WI38 (cell line): ENCODE measurements at regions not wholly inside any gene's neighbourhood (a gene's known extent, or its start where the extent isn't known, plus 50 kb on each side); places are given as distances from the start of the nearest gene placed in this dataset.
"Not testable (repeated sequence)": the region's sequence is repeated elsewhere in the genome, so short reads cannot be mapped to it uniquely, and the experiment has no call there.

ENCODE experiments used
- H3K4me3 ChIP-seq: 2 replicates; pipeline ENCODE4 v1.5.1; 2011; ENCODE audit warnings: low read depth, mild to moderate bottlenecking, control low read depth, low read length
- TF ChIP-seq, protein P1 (sequence below): IDR thresholded peaks from 2 replicates; pipeline ENCODE4 v1.5.1; 2012; ENCODE audit warnings: low read depth, mild to moderate bottlenecking, control low read depth, low read length

DNA sequence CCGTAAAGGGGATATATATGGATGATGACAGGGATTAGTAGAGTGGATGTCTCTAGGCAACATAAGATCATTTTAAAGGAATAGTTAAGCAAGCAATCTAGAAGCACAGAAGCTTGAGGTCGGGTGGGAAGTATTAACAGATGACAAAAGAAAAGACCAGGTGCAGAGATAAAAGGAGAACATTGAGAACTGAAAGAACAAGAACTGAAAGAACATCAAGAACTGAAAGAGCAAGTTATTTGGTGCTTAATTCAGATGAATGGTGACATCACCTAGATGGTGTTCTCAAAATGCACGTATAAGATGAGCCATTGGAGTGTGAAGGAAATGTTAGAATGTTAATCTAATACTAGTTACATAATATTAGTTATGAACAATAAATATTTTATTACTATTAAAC lies 224.0 kb upstream of the PDE3A start:
- no peak overlapping the region for H3K4me3 ChIP-seq
- TF ChIP-seq, protein P1, sequence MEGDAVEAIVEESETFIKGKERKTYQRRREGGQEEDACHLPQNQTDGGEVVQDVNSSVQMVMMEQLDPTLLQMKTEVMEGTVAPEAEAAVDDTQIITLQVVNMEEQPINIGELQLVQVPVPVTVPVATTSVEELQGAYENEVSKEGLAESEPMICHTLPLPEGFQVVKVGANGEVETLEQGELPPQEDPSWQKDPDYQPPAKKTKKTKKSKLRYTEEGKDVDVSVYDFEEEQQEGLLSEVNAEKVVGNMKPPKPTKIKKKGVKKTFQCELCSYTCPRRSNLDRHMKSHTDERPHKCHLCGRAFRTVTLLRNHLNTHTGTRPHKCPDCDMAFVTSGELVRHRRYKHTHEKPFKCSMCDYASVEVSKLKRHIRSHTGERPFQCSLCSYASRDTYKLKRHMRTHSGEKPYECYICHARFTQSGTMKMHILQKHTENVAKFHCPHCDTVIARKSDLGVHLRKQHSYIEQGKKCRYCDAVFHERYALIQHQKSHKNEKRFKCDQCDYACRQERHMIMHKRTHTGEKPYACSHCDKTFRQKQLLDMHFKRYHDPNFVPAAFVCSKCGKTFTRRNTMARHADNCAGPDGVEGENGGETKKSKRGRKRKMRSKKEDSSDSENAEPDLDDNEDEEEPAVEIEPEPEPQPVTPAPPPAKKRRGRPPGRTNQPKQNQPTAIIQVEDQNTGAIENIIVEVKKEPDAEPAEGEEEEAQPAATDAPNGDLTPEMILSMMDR = no peak

DNA sequence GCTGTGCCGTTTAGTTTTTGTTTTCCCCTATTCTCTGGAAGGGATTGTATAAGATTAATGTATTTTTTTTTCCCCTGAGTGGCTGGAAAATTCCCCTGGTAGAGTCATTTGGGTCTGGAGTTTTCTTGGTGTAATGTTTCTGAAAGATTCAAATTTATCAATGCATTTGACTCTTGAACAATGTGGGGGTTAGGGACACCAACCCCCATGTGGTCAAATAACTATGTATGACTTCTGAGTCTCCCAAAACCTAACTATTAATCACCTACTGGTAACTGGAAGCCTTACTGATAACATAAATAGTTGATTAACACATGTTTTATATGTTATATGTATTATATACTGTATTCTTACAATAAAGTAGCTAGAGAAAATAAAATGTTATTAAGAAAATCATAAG lies 220.1 kb upstream of the PDE3A start:
- H3K4me3 ChIP-seq = no peak overlapping the region
- TF ChIP-seq, protein P1 = no peak

DNA sequence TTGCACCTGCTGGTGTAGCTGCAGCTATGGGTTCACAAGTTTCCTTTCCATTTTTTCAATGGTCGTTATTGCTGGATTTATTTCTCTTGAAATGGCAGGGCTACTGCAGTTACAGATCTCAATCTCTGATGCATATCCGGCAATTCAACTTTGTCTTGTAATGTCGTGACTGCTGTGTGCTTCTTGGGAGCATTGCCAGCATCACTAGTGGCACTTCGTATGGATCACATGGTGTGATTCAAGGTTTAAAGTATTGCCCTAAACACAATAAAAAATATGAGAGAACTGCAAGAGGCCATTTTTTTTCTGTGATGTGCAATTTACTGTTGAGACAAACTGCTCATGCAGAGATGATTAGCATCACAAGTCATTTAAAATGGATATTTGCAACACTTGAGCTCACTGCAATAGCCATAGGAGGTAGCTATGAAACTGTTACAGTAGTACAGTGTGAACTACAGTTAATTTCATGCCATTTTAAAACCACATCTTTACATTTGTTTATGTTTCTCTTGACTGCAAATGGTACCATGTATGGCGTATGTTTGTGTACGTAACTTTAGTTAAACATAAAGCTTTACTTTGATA lies 217.4 kb upstream of the PDE3A start:
- no peak overlapping the region for H3K4me3 ChIP-seq
- TF ChIP-seq, protein P1 = no peak

DNA sequence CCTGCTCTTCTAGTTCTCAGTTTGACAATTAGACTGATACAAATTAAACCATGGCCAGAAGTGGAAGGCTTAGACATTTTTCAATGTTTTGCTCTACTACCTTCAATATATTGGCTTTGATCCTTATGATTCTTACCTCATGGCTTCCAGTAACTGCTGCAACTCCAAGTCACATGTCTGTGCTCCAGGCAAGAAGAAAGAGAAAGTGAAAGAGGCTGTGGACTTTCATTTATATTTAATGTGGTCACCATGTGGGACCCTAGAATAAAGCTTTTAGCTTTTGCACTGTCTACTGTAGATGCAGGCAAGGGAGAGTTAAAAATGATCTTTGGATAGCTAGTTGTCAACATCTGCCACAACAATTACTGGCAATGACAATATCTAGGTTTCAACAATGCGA lies 214.3 kb upstream of the PDE3A start:
- TF ChIP-seq, protein P1 = no peak

DNA sequence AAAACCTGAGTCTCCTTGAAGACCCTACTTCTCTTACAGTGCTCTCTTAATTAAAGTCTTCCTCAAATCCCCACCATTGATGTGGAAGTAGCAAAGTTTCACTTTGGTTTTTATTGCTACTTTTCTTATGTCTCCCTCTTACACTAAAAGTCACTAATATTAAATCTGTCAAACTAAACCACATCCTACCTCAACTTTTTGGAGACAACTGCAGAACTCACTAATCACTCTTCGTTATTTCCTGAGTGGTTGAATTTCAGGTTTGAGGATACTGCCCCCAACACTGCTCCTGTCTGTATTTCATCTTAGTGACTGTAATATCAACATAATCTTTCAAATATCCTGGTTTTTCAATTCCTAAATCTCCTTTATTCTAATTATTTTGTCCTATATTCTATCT lies 213.0 kb upstream of the PDE3A start:
- no peak overlapping the region for H3K4me3 ChIP-seq
- TF ChIP-seq, protein P1 = no peak

More for the DNA sequence above, 214.3 kb upstream of the PDE3A start:
- no peak overlapping the region for H3K4me3 ChIP-seq

DNA sequence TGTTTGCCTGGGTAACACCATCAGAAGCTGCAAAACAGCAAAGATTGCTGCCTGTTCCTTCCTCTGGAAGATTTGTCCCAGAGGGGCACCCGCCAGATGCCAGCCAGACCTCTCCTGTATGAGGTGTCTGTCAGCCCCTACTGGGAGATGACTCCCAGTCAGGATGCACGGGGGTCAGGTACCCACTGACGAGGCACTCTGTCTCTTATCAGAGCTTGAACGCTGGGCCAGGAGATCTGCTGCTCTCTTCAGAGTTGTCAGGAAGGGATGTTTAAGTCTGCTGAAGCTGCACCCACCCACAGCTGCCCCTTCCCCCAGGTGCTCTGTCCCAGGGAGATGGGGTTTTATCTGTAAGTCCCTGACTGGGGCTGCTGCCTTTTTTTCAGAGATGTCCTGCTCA lies 207.4 kb upstream of the PDE3A start:
- H3K4me3 ChIP-seq = not testable (repeated sequence)

DNA sequence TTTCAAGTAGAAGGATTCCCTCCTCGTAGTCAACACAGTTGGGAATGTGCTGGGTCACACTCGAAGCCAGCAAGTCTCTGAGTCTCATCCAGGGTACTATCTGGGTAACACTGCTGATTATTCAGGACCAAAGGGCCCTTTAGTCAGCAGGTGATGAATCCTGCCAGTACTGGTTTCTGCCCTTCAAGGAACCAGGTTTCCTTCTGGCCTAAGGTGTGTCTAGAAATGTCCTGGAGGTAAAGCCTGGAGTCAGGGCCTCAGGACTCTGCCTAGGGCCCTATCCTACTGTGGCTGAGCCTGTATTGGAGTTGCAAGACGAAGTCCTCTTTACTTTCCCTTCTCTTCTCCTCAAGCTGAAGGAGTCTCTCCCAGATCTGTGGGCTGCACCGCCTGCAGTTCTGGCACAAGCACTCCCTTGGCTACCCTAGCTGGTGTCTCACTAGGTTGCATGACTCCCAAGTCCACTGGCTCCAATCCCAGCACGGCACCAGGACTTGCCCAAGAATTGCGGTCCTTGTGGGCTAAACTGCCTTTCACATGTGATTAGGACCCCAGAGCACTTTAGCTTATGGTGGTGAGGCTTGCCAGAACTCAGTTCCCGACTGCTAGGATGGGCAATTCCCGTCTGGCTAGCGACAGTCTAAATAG lies 193.7 kb upstream of the PDE3A start:
- TF ChIP-seq, protein P1 = no peak
- H3K4me3 ChIP-seq = no peak overlapping the region

DNA sequence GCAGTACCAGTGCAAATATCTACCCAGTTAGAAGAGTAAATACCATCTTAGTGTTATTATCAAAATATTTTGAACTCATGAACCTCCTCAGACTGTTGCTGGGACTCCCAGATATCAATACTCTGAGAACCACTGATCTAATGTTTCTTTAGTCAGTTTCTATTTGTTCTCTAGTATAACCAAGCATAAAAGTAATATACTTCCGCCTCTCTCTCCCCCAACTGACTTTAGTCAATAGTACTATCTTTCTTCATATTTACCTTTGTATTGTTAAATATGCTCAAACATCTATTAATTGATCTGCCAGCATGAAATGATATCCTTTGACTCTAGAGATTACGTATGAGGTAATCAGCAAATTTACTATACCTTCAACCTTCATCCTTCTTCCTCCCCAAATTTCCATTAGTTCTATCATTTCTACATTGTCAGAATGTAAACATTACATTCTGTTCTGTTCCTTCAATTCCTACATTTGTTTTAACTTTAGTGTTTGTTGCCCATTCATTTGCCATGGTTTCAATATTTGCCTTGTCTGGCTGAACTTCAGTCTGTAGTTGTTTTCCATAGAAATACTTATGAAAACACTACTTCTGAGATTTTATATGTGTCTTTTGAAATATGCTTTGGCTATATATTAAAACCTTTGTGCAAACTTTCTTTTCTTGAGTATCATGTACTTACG lies 192.5 kb upstream of the PDE3A start:
- TF ChIP-seq, protein P1 = no peak
- H3K4me3 ChIP-seq = no peak overlapping the region
